ENCODE measurements at regions not wholly inside any gene's neighbourhood (a gene's known extent, or its start where the extent isn't known, plus 50 kb on each side); places are given as distances from the start of the nearest gene placed in this dataset.
A peak's percentile ranks its signal among the peaks of the same experiment; 100 is the strongest.

DNA sequence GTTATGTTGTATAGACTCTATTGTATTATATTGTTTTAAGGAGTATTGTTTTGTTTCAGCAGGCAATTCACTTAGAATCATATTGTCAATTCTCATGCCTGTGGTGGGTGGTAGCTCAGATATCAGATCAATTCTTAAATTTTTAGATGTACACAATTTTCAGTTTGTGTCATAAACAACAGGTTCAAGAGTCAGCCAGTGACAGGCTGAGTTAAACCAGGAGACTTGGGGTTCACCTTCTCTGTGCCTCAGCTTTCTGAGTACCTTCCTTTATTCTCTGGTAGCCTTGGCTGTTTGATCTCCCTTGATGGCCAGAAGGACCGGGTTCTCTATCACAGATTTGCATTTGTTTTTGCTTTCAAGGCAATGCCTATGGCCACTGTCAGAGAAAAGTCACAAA, 199.9 kb upstream of the KCNMB2 start:
- DNase-seq (ENCODE audit: low spot score) = no peak
- peaks cover 3% of the 10 kb centered on the region for H3K36me3 Mint-ChIP-seq (ENCODE audit: low read depth)
- H3K9me3 Mint-ChIP-seq (ENCODE audit: low read depth) = peaks cover 6% of the 10 kb centered on the region
- no peak overlapping the region for H3K27ac Mint-ChIP-seq (ENCODE audit: unreplicated experiment)
- H3K4me1 Mint-ChIP-seq (ENCODE audit: low read depth) = peaks cover 14% of the 10 kb centered on the region
- no peak overlapping the region for H3K4me3 Mint-ChIP-seq (ENCODE audit: unreplicated experiment)
- TF ChIP-seq, protein P1, sequence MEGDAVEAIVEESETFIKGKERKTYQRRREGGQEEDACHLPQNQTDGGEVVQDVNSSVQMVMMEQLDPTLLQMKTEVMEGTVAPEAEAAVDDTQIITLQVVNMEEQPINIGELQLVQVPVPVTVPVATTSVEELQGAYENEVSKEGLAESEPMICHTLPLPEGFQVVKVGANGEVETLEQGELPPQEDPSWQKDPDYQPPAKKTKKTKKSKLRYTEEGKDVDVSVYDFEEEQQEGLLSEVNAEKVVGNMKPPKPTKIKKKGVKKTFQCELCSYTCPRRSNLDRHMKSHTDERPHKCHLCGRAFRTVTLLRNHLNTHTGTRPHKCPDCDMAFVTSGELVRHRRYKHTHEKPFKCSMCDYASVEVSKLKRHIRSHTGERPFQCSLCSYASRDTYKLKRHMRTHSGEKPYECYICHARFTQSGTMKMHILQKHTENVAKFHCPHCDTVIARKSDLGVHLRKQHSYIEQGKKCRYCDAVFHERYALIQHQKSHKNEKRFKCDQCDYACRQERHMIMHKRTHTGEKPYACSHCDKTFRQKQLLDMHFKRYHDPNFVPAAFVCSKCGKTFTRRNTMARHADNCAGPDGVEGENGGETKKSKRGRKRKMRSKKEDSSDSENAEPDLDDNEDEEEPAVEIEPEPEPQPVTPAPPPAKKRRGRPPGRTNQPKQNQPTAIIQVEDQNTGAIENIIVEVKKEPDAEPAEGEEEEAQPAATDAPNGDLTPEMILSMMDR (IDR thresholded peaks at IDR 0.05) = no peak
- H3K27me3 Mint-ChIP-seq (ENCODE audit: low read depth) = no peaks in the 10 kb centered on the region

DNA sequence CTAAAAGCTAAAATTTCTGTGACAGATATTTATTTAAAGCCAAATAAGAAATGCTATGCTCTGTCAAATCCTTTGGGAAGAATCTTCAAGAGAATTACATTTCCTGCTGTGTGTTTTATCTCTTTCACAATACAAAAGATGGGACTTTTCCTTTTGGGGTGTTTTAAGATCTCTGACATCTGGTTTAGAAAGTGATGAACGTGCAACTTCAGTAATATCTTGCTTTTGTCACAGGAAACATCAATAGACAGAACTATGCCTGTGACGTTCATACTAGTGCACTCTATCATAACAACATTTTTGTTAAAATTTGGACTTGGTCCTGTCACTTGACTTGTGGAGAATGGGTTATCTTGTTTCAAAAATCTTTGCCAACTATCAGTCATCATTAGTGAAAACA, 195.7 kb upstream of the KCNMB2 start:
- Mint-ChIP-seq H3K4me3 (ENCODE audit: unreplicated experiment) (no peak overlapping the region), H3K27me3 (ENCODE audit: low read depth) (no peaks in the 10 kb centered on the region), H3K27ac (ENCODE audit: unreplicated experiment) (no peak overlapping the region), H3K4me1 (ENCODE audit: low read depth) (peaks cover 34% of the 10 kb centered on the region), H3K36me3 (ENCODE audit: low read depth) (no peaks in the 10 kb centered on the region), H3K9me3 (ENCODE audit: low read depth) (peaks cover 2% of the 10 kb centered on the region)
- TF ChIP-seq, protein P1 (IDR thresholded peaks at IDR 0.05) = no peak
- no peak for DNase-seq (ENCODE audit: low spot score)

DNA sequence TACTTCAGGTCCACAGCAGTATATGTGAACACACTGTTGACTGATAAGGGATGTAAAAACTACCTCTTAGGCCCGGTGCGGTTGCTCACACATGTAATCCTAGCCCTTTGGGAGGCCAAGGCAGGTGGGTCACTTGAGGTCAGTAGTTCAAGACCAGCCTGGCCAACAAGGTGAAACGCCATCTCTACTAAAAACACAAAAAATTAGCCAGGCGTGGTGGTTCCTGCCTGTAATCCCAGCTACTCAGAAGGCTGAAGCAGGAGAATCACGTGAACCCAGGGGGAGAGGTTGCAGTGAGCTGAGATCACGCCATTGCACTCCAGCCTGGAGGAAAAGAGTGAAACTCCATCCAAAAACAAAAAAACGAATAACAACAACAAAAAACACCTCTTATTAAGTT, 194.6 kb upstream of the KCNMB2 start:
- no peaks in the 10 kb centered on the region for H3K36me3 Mint-ChIP-seq (ENCODE audit: low read depth)

DNA sequence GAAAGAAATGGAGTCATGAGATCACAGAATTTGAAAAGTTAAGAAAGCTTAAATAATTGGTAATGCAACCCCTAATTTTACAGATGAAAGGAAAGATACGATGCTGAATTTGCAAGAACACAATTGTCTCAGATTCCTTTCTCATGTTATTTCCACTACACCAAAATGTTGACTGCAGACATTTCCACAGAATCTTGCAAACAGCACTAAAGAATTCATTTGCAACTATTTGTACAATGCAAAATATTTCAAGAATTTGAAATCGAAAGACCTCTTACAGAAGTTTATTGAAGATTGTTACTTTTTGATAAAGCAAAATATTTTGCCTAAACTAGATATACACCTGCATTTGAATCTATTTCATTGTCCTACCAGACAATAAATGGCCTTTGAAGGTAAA, 194.1 kb upstream of the KCNMB2 start:
- TF ChIP-seq, protein P1 (IDR thresholded peaks at IDR 0.05) = no peak
- peak overlapping the region; percentile 52 for H3K27ac Mint-ChIP-seq (ENCODE audit: unreplicated experiment)

More for the DNA sequence above, 194.6 kb upstream of the KCNMB2 start:
- no peaks in the 10 kb centered on the region for H3K27me3 Mint-ChIP-seq (ENCODE audit: low read depth)
- peak overlapping the region; percentile 52 for H3K27ac Mint-ChIP-seq (ENCODE audit: unreplicated experiment)
- no peak for DNase-seq (ENCODE audit: low spot score)
- no peaks in the 10 kb centered on the region for H3K9me3 Mint-ChIP-seq (ENCODE audit: low read depth)
- peaks cover 34% of the 10 kb centered on the region for H3K4me1 Mint-ChIP-seq (ENCODE audit: low read depth)
- TF ChIP-seq, protein P1 (IDR thresholded peaks at IDR 0.05) = no peak
- no peak overlapping the region for H3K4me3 Mint-ChIP-seq (ENCODE audit: unreplicated experiment)

DNA sequence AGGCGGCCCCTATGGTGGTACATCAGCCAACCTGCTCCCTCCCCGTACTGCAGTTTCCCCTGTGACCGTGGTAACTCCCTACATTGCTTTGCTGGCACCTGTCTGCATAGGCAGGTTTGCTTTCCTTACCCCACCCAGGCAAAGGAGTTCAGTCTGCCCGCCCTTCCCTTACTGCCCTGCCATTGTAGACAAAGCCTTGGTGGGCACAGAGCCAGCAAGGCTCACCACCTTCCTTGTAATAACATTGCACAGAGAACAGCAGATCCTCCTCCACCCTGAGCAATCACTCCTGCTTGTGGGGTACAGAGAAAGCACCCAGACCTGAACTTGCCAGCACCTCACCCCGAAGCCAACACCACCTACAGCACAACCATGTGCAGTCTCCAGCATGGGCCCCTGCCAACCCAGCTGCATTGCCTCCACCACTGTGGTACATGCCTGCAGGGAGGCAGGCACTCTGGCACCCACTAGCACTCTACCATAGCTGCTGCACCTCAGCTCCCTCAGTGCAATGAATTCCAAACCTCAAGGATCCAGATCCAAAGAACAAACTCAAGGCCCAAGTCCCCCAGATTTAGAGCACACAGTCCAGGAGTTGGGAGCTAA, 192.7 kb upstream of the KCNMB2 start:
- DNase-seq (ENCODE audit: low spot score) = no peak
- no peak overlapping the region for H3K27ac Mint-ChIP-seq (ENCODE audit: unreplicated experiment)
- TF ChIP-seq, protein P1 (IDR thresholded peaks at IDR 0.05) = no peak
- H3K9me3 Mint-ChIP-seq (ENCODE audit: low read depth) = no peaks in the 10 kb centered on the region
- no peaks in the 10 kb centered on the region for H3K27me3 Mint-ChIP-seq (ENCODE audit: low read depth)
- no peak overlapping the region for H3K4me3 Mint-ChIP-seq (ENCODE audit: unreplicated experiment)
- no peaks in the 10 kb centered on the region for H3K36me3 Mint-ChIP-seq (ENCODE audit: low read depth)
- H3K4me1 Mint-ChIP-seq (ENCODE audit: low read depth) = peaks cover 34% of the 10 kb centered on the region

More for the DNA sequence above, 194.1 kb upstream of the KCNMB2 start:
- DNase-seq (ENCODE audit: low spot score) = no peak
- H3K9me3 Mint-ChIP-seq (ENCODE audit: low read depth) = no peaks in the 10 kb centered on the region
- H3K4me3 Mint-ChIP-seq (ENCODE audit: unreplicated experiment) = no peak overlapping the region
- peaks cover 34% of the 10 kb centered on the region for H3K4me1 Mint-ChIP-seq (ENCODE audit: low read depth)
- no peaks in the 10 kb centered on the region for H3K36me3 Mint-ChIP-seq (ENCODE audit: low read depth)
- no peaks in the 10 kb centered on the region for H3K27me3 Mint-ChIP-seq (ENCODE audit: low read depth)

Measured in chondrocyte (in vitro differentiated cells).